Activated CD8-positive, alpha-beta memory T cell treated with anti-CD3 and anti-CD28 coated beads, Interleukin-2, amount 50 U/mL, for 4 hours (primary cell): ENCODE measurements at regions not wholly inside any gene's neighbourhood (a gene's known extent, or its start where the extent isn't known, plus 50 kb on each side); places are given as distances from the start of the nearest gene placed in this dataset.
"Not testable (repeated sequence)": the region's sequence is repeated elsewhere in the genome, so short reads cannot be mapped to it uniquely, and the experiment has no call there.

Experiments used
- DNase-seq: peaks from one replicate; pipeline ENCODE4 v3.0.0-alpha.2; 2020

DNA sequence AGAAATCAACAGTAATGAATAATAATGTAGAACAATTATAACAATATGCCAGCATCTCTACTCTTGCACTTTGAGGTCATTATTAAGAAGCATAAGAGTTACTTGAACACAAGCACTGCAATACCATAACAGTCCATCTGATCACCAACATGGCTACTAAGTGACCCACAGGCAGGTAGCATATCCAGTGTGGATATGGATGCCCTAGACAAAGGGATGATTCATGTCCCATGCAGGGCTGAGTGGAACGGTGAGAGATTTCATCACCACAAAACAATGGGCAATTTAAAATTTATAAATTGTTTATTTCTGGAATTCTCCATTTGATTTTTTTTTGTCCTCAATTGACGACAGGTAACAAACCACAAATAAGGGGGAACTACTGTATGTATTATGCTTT lies 107.7 kb upstream of the TSC22D2 start:
- no peak for DNase-seq

DNA sequence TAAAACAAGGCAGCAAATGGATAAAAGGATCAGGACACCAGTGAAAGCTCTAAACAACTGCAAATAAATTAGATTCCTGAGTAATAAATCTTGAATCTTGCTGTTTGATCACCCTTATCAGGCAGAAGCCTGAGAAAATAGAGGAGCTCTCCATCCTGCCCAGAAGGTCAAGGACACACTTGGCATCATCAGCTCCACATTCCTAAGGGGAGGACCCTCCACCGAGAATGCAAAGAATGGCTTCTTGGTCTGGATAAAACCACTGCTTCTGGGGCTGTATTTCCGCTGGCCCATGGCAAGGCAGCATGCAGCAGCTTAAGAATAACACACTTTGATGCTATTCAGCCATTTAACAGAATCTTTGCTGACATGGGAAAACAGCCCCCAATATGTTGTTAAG lies 108.9 kb upstream of the TSC22D2 start:
- no peak for DNase-seq

DNA sequence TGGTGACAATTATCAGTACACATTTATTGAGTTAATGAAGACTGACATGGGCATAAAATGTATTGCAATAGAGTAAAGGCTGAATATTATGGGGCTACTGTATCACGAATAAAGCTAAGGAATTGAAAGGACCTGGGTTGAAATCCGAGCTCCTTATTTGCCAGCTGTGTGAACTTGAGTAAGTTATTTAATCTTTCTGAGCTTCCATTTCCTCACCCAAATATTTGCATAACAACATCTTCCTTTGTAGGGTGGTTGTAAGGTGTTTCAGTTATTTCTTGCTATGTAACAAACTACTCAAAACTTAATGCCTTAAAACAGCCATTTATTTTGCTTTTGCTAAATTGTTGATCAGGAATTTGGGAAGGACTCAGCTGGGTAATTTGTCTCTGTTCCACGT lies 111.1 kb upstream of the TSC22D2 start:
- DNase-seq = no peak

DNA sequence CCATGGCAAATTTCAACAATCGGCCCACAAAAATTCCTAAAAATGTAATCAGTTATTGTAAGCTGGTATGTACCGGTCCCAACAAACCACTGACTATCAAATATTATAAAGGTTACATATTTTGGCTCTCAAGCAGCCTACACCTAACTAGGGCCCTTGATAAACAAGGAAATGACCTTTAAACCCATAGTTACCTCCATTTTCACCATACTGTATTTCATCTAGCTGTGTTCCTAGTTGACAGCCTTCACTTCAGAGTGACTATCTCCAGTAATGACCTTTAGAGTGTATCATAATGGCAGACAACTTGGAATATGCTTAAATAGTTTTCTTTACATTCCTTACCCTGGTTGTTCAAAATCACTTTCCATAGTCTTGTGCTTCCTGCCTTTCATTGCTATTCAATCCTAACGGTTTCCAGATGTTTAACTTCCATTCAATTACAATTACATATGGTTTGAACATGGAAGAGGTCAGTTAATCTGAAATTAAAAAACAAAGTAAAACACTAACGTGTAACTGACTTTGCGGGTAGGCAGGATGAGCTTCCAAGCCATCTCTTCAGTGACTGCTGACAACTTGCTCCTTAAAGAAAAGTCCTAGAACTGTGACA lies 111.9 kb upstream of the TSC22D2 start:
- DNase-seq = no peak

DNA sequence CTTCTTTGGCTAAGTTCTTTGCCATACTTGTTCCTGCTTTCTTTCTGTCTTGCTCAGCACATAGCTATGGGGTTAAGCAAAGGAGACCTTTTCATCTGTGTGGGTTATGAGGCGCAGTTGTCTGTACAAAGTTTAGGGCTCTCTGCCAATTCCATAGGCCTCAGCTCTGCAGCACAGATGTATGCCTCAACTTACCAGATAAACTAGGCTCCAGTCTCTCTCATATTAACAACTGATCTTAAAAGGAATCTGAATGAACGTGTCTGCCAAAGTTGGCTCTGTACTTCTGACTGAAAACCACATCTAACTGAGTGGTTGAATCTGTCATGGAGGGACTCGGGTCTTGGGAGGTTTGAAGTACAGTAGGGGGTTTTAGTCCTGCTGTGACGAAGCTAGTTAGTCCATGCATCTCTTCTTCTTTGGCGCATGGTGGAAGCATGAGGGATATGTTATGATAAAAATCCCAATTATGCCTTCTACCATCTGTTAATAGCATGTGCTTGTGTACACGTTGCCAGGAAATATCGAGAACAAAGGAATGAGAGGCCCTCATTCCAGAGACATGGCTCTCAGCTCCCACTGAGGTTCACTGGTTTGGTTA lies 114.6 kb upstream of the TSC22D2 start:
- no peak for DNase-seq

DNA sequence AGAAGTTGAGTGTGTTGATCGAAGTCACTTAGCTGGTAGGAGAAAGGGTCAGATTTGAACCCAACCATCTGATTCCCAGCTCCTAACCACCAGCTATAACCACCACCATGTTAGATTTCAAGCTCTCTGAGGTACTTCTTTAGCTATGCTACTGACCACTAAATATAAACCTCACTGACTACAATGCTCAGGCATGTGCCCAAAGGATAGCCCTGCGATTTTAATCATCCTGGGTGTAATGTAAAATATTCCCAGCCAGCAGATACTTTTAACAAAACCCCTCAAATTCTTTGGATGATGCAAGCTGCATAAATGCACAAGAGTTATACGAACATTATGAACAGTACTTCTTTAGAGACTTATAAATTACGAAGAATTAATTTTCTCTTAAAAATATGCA lies 115.2 kb upstream of the TSC22D2 start:
- DNase-seq = no peak

DNA sequence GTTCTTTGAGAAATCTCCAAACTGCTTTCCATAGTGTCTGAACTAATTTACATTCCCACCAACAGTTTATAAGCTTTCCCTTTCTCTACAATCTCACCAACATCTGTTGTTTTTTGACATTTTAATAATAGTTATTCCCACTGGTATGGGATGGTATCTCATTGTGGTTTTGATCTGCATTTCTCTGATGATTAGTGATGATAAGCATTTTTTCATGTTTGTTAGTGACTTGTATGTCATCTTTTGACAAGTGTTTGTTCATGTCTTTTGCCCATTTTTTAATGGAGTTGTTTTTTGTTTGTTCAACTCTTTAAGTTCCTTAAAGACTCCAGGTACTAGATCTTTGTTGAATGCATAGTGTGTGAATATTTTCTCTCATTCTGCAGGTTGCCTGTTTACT lies 116.6 kb upstream of the TSC22D2 start:
- DNase-seq = no peak

DNA sequence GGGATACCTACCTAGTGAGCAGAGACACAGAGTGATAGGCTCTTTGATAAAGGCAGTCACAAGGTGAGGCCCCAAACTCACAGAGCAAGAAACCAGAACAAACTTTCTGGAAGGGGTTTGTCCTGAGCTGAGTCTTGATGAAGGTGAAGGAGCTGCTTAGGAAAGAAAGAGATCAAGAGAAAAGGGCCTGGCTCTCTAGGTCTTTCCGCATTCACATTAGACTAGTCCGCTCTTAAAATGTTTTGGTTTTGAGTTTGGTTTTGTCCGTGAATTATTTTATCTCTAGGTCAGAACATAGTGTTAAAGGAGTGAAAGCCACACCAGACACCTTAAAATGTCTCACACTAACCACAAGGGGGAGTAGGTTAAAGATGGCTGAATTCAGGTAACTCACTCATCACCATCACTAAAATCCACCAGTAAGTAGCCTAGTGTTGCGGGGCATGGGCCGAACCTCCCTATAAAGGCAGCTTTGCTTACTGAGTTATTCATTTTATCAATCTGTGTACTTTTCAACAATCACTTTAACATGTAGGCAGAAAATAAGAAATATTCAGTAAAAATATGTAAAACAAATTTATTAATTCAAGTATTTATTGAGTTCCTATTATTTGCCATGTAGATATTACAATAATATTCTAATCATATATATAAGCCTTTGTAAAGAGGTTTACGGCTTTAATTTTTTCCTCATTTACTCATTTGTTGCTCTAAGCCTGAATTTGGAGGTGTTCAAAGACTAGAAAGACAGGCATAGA lies 121.5 kb upstream of the TSC22D2 start:
- DNase-seq = peak; percentile 15

DNA sequence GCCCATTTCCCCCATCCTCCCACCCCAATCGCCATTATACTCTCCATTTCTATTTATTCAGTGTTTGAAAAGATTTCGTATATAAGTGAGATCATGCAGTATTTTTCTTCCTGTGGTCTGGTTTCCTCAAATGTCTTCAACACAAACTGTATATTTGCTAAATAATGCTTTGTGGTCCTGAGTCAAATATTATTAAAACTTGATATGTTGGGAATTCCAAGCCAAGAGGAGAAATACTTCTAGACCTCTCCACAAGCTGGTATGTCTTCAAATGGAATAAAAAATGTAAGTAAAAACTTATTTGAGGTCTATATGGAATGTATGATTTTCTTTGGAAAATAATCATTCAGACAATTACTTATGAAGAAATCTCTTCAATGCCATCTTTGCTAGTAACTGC lies 122.5 kb upstream of the TSC22D2 start:
- DNase-seq = no peak

DNA sequence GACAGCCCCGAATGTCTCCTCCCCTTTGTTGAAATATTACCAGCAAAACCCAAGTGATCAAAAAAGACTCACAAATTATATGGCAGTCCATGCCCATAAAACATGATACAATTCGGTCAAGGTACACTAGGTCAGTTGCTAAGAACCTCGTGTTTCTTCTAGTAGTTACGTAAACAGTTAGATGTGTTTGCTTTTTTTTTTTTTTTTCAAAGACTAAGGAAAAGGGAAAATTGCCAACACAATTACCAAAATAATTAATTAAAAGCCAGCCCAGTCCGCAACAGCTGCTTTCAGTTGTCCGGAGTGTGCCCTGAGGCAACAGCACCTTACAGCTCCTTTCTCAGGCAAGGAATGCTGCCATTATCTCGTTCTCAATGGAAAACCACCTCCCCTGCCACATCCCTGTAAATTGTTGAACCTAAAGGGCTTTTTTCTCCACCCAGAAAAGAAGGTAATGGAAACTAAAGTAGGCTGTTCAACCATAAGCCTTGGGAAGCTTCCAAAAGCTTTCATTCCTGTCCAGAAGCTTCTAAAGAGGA lies 129.2 kb upstream of the TSC22D2 start:
- no peak for DNase-seq

DNA sequence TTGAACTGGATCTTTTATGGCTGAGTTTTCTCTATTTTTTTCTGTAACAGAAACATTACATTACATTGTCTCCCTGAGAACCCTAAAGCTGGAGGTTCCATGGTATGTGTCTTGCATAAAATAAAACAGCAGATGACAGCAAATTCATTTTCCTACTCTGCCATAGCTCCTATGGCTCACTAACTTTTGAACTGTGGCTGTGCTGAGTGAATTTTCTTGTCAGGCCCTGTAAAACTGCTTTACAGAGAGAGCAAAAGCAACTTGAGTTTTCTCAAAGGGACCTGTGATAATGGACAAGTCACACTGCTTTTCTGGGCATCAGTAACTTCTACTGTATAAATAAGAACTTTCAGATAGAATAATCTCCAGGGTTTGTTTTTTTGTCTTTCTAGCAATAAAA lies 129.9 kb upstream of the TSC22D2 start:
- no peak for DNase-seq

DNA sequence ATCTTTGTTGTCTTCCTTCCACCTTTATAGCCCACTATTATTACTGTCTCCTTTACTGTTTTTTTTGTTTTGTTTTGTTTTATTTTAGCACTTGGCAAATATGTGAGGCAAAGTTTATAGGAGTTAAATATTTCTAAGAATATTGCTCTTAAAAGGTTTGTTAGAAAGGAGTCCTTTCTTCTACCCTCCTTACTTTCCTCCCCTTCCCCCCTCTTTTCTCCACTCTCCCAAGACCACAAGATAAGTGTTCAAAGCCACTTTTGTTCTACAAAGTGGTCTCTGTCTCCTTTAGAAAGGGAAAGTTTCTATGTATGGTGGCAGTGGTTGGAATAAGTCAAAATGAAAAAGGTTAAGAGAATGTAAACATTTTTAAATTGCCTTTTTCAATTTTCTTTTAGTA lies 130.7 kb upstream of the TSC22D2 start:
- no peak for DNase-seq

DNA sequence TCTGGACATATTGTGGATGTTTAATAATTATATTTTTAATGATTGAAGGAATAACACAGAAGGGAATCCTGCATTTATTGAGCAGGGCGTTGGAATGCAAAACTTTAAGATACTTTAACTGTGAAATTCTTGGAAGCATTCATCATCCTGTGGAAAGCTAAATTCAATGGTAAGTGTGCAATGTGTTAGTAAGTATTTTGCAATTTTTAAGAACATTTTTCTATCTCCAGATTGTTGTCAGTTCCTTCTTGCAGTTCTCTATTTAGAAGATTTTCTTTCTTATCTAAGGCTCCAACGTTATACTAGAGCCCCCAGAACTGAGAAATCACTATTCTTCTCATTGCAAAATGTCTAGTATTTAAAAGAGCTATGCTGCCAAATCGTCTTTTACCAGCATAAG lies 132.2 kb upstream of the TSC22D2 start:
- no peak for DNase-seq

DNA sequence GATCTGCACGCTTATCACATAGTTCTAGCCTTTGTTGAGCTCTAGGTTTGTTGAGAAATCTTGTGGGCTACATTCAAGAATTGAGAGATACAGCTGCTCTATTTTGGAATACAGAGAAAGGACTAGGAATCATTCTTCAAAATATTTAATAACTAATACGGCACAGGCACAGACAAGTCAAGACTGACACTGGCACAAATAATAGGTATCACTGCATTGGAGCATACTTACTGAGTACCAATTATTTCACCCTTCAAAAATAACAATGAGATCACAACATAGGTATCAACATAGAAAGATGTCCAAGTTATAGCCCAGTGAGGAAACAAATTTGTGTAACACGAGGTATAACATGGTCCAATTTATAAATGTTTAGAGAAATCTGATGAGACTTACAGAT lies 133.7 kb upstream of the TSC22D2 start:
- DNase-seq = no peak

DNA sequence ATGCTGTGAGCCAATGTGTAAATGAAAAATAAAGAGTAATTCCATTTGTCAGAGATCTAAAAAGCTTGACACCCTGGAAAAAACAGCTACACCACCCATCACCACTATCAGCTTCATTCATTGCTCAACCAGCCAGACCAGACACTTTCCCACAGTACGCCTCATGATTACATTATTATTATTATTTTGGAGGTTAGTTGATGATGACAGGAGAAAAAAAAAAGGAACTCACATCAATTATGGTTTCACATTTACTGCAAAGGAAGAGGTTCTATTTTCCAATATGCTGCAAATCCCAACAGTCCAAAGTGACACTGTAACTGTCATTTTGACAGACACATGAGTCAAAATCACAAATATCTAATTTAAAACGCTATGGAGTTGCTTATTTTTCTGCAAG lies 134.7 kb upstream of the TSC22D2 start:
- no peak for DNase-seq

DNA sequence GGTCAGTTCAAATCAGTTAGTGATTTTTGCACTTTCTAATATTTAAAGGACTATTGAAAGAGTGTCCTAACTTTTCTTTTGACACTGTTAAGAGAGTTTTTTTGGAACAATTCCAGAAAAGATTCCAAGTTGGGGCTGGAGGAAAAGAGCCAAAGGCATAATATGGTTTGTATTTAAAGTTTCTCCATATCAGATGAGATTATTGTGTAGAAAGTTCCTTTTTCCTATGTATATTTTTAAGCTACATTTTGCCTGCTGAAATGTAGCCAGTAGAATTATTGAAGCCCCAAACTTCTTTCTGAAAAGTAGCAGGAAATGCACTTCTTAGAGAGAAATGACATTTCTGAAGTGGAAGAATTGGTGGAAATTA lies 136.5 kb upstream of the TSC22D2 start:
- no peak for DNase-seq

DNA sequence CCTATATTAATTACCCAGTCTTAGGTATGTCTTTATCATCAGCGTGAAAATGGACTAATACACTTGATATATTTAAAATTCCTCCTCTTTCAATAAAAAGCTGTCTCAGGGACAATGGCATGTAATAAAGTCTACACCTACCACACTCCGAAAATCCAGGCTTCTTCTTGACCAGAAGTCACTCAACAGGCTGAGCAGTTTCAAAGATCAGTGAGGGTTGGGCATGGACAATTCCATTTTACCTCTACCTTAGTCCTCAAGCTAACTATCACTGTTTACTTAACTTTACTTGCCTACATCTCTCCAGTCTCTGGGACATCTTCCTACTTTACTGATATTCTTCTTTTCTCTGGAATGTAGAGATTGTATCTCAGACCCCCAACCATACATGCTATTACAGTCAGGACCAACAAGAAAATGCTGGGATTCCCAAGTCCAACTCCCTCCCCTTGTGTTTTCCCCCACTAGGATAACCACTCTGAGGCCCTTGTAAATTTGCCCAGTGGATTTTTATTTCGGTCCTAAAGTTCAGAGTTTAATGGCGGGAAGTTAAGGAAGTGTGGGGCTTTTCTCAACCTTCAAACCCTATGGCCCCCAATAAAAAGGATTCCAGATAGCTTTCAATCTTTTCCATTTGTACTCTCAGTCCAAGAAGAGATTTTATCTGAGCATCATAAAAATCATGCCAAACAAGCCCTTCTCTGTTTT lies 137.1 kb upstream of the TSC22D2 start:
- no peak for DNase-seq

DNA sequence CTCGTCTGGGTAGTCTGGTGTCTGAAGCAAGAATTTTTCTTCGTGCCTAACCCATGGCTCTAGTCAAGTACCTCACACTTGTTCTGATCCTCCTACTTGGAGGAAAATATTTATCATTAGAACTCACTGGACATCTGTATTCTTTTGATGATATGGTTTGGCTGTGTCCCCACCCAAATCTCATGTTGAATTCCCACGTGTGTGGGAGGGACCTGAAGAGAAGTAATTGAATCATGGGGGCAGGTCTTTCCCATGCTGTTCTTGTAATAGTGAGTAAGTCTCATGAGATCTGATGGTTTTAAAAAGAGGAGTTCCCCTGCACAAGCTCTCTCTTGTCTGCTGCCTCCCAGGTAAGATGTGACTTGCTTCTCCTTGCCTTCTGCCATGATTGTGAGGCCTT lies 137.7 kb upstream of the TSC22D2 start:
- DNase-seq = not testable (repeated sequence)

DNA sequence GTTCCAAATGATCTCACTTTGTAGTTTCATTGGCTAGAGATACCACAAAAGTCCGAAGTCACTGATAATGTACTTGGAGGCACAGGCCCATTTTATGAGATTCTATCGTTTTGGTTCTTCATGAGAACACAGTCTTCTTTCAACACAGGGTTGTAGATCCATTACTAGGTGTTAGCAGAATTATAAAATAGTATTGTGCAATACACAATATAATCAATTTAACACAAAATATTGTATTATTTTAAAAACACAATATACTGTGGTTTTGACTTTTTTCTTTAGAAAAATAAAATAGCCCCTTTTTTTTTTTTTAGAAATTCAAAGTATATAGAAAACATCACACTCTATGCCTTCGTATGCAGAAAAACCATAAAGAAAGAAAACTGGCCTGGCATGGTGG lies 138.6 kb upstream of the TSC22D2 start:
- DNase-seq = no peak

DNA sequence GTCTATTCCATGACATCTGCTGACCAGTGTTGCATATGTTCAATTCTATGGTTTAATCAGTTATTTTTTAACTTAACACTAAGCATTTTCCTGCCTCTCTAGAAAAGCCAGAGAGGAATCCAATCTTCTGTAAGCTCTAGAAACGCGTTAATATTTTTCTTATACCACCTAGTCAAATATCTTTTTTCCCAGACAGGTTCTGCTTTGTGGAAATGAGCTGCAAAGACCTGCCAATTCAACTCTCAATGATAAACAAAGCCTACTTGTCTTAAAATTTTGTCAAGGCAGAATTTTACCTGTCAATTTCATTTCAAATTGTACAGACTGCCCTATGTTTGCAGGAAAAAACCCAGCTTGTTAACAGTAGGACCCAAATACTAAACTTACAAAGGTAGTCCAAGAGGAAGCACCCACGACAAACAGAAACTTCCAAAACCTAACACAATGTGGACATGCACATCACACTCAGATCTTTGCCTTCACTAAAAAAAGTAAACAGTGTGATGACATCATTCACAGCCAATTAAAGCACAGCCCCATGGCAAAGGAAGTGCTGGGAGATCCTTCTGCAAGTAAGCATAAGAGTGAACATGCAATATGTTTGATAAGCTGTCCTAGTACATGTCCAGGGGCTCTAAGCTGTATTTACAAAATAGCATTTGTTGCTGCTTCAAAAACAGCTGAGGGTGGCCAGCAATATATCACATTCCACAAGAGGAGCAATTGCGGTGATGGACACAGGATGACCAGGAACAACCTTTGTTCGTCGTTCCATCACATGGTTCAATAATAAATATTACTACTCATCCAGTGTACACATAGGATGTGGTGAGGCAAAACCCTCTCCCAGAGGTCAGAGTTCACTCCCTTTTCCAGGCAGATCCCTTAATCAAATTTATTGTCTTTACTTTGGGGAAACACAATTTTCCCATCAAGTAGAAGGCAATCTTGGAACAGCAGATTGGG lies 139.4 kb upstream of the TSC22D2 start:
- DNase-seq = no peak

DNA sequence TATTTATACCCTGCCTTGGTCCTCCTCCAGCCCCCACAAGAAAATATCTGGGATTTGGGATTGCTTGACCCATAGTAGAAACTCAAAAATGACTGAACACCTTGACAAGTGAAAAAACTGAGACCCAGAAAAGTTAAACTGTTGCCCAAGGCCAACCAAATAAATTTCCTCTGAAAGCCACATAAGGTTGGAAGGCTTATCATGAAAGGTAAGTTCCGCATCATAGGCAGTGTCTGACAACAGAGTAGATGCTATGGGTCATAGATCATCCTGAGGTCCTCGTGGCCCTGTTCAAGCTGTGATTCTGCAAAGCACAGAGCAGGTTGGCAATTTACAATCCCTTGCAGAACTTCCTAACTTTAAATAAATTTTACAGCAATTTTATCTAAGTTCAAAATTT lies 140.8 kb upstream of the TSC22D2 start:
- DNase-seq = no peak

DNA sequence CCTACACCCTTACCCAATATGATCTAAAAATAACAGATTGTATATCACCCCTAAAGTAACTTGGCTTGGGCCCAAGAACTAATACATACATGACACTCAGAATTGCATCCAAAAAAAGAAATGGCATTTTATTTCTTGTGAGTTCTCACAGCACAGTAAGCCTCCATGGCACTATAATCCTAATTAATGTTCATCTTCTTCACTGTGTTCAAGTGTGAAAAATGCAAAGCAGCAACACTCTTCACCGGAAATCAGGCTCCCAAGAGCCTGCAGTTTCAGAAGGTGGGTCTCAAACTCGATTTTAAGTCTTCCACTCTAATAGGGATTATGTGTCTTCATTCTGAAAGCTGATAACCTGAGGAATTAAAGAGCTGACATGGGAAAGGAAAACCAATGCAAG lies 142.8 kb upstream of the TSC22D2 start:
- no peak for DNase-seq
